ENCODE measurements at regions not wholly inside any gene's neighbourhood (a gene's known extent, or its start where the extent isn't known, plus 50 kb on each side); places are given as distances from the start of the nearest gene placed in this dataset.

DNA sequence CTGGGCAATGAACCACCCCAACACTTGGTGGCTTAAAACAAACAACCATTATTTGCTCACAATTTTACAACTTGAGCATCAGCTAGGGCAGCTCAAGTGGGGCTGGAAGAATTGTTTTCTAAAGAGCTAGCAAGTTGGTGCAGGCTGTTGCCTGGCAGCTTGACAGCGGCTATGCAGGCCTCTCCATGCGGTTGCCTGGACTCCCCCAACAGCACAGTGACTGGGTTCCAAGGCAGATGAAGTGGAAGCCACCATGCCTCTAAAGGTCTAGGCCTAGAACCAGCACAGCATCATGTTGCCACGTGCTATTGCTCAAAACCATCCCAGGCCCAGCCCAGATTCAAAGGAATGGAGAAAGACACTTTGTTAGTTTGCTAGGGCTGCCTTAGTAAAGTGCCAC is 114.8 kb downstream of the BCOR start:
- POLR2A ChIA-PET, result no interaction called here

GRCh38 chrX:39983715-39984114 is 114.0 kb downstream of the BCOR start:
- WGBS (ENCODE audit: low lambda C conversion rate), result 33% methylated on average over 5 of the region's 5 CpGs
- Histone ChIP-seq H3K79me2 (ENCODE audit: insufficient read depth) (no peaks in the 10 kb centered on the region), H3K27ac (ENCODE audit: low read depth in 2 of 2, low read length in 1 of 2) (no peak overlapping the region; a peak in 1 of 4 replicates), H3K4me1 (ENCODE audit: control insufficient read depth in 1 of 2, insufficient read depth in 2 of 2, low read depth in 1 of 2, low read length in 1 of 2) (peaks cover 0 to 9% of the 10 kb centered on the region in 2 experiments; a peak in 1 of 4 replicates), H4K20me1 (ENCODE audit: insufficient read depth) (no peaks in the 10 kb centered on the region), H3F3A (replicated peaks; ENCODE audit: insufficient read depth) (no peaks in the 10 kb centered on the region), H3K4me3 (ENCODE audit: low read depth in 2 of 2, low read length in 1 of 2) (no peak overlapping the region), H3K27me3 (ENCODE audit: insufficient read depth) (peaks cover 8% of the 10 kb centered on the region; the same call in 1 of the 2 replicates), H3K36me3 (replicated peaks in 1 of 2; ENCODE audit: control insufficient read depth in 1 of 2, insufficient read depth in 2 of 2, low read length in 1 of 2) (no peaks in the 10 kb centered on the region), H2AFZ (ENCODE audit: low read depth) (no peak overlapping the region), H3K9me3 (no peaks in the 10 kb centered on the region), H3K9ac (no peak overlapping the region), H3K9me2 (no peaks in the 10 kb centered on the region), H3K4me2 (no peak overlapping the region)
- TF ChIP-seq FOXJ3 (CRISPR knock-in tag; IDR thresholded peaks at IDR 0.05) (no peak), POLR2AphosphoS5 (IDR thresholded peaks at IDR 0.05; ENCODE audit: low read depth, low read length) (no peak), RXRA (IDR thresholded peaks at IDR 0.05; ENCODE audit: borderline replicate concordance, low read depth) (no peak), MEF2A (IDR thresholded peaks at IDR 0.05; ENCODE audit: borderline replicate concordance, low read depth) (no peak), TAF1 (IDR thresholded peaks at IDR 0.05; ENCODE audit: borderline replicate concordance, low read depth, low read length) (no peak), FOXM1 (IDR thresholded peaks at IDR 0.05; ENCODE audit: low read depth) (no peak), RFX5 (IDR thresholded peaks at IDR 0.05; ENCODE audit: low read length) (no peak), NRF1 (IDR thresholded peaks at IDR 0.05; ENCODE audit: low read depth, low read length) (no peak), TCF12 (IDR thresholded peaks at IDR 0.05) (no peak)
- TF ChIP-seq, protein P1, sequence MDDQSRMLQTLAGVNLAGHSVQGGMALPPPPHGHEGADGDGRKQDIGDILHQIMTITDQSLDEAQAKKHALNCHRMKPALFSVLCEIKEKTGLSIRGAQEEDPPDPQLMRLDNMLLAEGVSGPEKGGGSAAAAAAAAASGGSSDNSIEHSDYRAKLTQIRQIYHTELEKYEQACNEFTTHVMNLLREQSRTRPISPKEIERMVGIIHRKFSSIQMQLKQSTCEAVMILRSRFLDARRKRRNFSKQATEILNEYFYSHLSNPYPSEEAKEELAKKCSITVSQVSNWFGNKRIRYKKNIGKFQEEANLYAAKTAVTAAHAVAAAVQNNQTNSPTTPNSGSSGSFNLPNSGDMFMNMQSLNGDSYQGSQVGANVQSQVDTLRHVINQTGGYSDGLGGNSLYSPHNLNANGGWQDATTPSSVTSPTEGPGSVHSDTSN (IDR thresholded peaks at IDR 0.05), result no peak
- no peak for DNase-seq
- ChIA-PET CTCF (no interaction called here), POLR2A (no interaction called here)

More for the DNA sequence above, 114.8 kb downstream of the BCOR start:
- no peak for DNase-seq
- no peak for TF ChIP-seq MXI1 (IDR thresholded peaks at IDR 0.05; ENCODE audit: low read depth, low read length)
- TF ChIP-seq IRF3 (IDR thresholded peaks at IDR 0.05; ENCODE audit: low read depth, low read length), result no peak
- TF ChIP-seq USF1 (IDR thresholded peaks at IDR 0.05; ENCODE audit: borderline replicate concordance, low read depth), result no peak
- TF ChIP-seq, protein P2, sequence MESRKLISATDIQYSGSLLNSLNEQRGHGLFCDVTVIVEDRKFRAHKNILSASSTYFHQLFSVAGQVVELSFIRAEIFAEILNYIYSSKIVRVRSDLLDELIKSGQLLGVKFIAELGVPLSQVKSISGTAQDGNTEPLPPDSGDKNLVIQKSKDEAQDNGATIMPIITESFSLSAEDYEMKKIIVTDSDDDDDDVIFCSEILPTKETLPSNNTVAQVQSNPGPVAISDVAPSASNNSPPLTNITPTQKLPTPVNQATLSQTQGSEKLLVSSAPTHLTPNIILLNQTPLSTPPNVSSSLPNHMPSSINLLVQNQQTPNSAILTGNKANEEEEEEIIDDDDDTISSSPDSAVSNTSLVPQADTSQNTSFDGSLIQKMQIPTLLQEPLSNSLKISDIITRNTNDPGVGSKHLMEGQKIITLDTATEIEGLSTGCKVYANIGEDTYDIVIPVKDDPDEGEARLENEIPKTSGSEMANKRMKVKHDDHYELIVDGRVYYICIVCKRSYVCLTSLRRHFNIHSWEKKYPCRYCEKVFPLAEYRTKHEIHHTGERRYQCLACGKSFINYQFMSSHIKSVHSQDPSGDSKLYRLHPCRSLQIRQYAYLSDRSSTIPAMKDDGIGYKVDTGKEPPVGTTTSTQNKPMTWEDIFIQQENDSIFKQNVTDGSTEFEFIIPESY (IDR thresholded peaks at IDR 0.05; ENCODE audit: borderline replicate concordance, low read depth), result no peak
- no peak for TF ChIP-seq RXRA (IDR thresholded peaks at IDR 0.05; ENCODE audit: borderline replicate concordance, low read depth)
- no peak for TF ChIP-seq POLR2AphosphoS5 (IDR thresholded peaks at IDR 0.05; ENCODE audit: low read depth, low read length)
- no peak for TF ChIP-seq TEAD4 (IDR thresholded peaks at IDR 0.05; ENCODE audit: borderline replicate concordance, insufficient read depth)
- TF ChIP-seq CHD2 (IDR thresholded peaks at IDR 0.05; ENCODE audit: low read length, partially characterized antibody), result no peak
- TF ChIP-seq GABPA (IDR thresholded peaks at IDR 0.05; ENCODE audit: low read depth), result no peak
- TF ChIP-seq NRF1 (IDR thresholded peaks at IDR 0.05; ENCODE audit: low read depth, low read length), result no peak
- no peak for TF ChIP-seq TAF1 (IDR thresholded peaks at IDR 0.05; ENCODE audit: borderline replicate concordance, low read depth, low read length)
- no peak for TF ChIP-seq FOXM1 (IDR thresholded peaks at IDR 0.05; ENCODE audit: low read depth)
- TF ChIP-seq TCF12 (IDR thresholded peaks at IDR 0.05), result no peak
- no peak for TF ChIP-seq MAX (IDR thresholded peaks at IDR 0.05; ENCODE audit: low read depth)
- no peak for TF ChIP-seq FOXJ3 (CRISPR knock-in tag; IDR thresholded peaks at IDR 0.05)
- H3K9me3 ChIP-seq, result no peaks in the 10 kb centered on the region
- H3F3A ChIP-seq (replicated peaks; ENCODE audit: insufficient read depth), result no peaks in the 10 kb centered on the region
- no peak overlapping the region for H3K9ac ChIP-seq
- H2AFZ ChIP-seq (ENCODE audit: low read depth), result no peak overlapping the region
- no peaks in the 10 kb centered on the region for H3K9me2 ChIP-seq
- H3K36me3 ChIP-seq (replicated peaks in 1 of 2; ENCODE audit: control insufficient read depth in 1 of 2, insufficient read depth in 2 of 2, low read length in 1 of 2), result no peaks in the 10 kb centered on the region
- H3K27me3 ChIP-seq (ENCODE audit: insufficient read depth), result peaks cover 14% of the 10 kb centered on the region; the same call in 1 of the 2 replicates
- no peak overlapping the region for H3K27ac ChIP-seq (ENCODE audit: low read depth in 2 of 2, low read length in 1 of 2)
- no peaks in the 10 kb centered on the region for H3K79me2 ChIP-seq (ENCODE audit: insufficient read depth)
- no peak overlapping the region for H3K4me2 ChIP-seq
- WGBS (ENCODE audit: low lambda C conversion rate), result 35% methylated on average over 2 of the region's 3 CpGs
- H3K4me1 ChIP-seq (ENCODE audit: control insufficient read depth in 1 of 2, insufficient read depth in 2 of 2, low read depth in 1 of 2, low read length in 1 of 2), result peaks cover 0 to 9% of the 10 kb centered on the region in 2 experiments; a peak in 1 of 4 replicates
- no peaks in the 10 kb centered on the region for H4K20me1 ChIP-seq (ENCODE audit: insufficient read depth)
- CTCF ChIA-PET, result no interaction called here
- no peak overlapping the region for H3K4me3 ChIP-seq (ENCODE audit: low read depth in 2 of 2, low read length in 1 of 2)
